Stimulated activated CD4-positive, alpha-beta T cell treated with anti-CD3 and anti-CD28 coated beads, Interleukin-15, amount 100 ng/mL, for 1 hour (primary cell): ENCODE measurements at regions not wholly inside any gene's neighbourhood (a gene's known extent, or its start where the extent isn't known, plus 50 kb on each side); places are given as distances from the start of the nearest gene placed in this dataset.

Source experiments
- DNase-seq, 2 donors: peaks; one replicate each; pipeline ENCODE4 v3.0.0-alpha.2; 2020; ENCODE audit warnings: low read depth in 1 of 2, low spot score in 1 of 2

GRCh38 chr5:165423697-165424299 lies 1918.4 kb downstream of the MAT2B start:
- DNase-seq = no peak

- DNase-seq = no peak
Measured at GRCh38 chr5:165425594-165425993, 1920.2 kb downstream of the MAT2B start.

GRCh38 chr5:165448753-165449152 lies 1943.3 kb downstream of the MAT2B start:
- no peak for DNase-seq

- no peak for DNase-seq
Measured at GRCh38 chr5:165457859-165458481, 1952.6 kb downstream of the MAT2B start.

GRCh38 chr5:165459232-165459631 lies 1953.8 kb downstream of the MAT2B start:
- DNase-seq = no peak

- DNase-seq = no peak
Measured at GRCh38 chr5:165460911-165461310, 1955.5 kb downstream of the MAT2B start.

- no peak for DNase-seq
Measured at GRCh38 chr5:165477546-165477945, 1972.1 kb downstream of the MAT2B start.

- no peak for DNase-seq
Measured at GRCh38 chr5:165495829-165496380, 1990.5 kb downstream of the MAT2B start.

GRCh38 chr5:165497707-165498106 lies 1992.3 kb downstream of the MAT2B start:
- DNase-seq = no peak

GRCh38 chr5:165502893-165503691 lies 1997.7 kb downstream of the MAT2B start:
- DNase-seq = no peak

GRCh38 chr5:165504674-165505073 lies 1999.3 kb downstream of the MAT2B start:
- DNase-seq = no peak

- DNase-seq = no peak
Measured at GRCh38 chr5:165508286-165508685, 2002.9 kb downstream of the MAT2B start.

- DNase-seq = no peak
Measured at GRCh38 chr5:165508861-165509260, 2003.4 kb downstream of the MAT2B start.

GRCh38 chr5:165521816-165522610 lies 2016.6 kb downstream of the MAT2B start:
- no peak for DNase-seq

GRCh38 chr5:165525271-165525670 lies 2019.9 kb downstream of the MAT2B start:
- DNase-seq = no peak

- DNase-seq = no peak
Measured at GRCh38 chr5:165526357-165526756, 2020.9 kb downstream of the MAT2B start.

- no peak for DNase-seq
Measured at GRCh38 chr5:165527577-165527976, 2022.2 kb downstream of the MAT2B start.

GRCh38 chr5:165538065-165538464 lies 2032.6 kb downstream of the MAT2B start:
- DNase-seq = no peak

GRCh38 chr5:165559645-165560044 lies 2054.2 kb downstream of the MAT2B start:
- no peak for DNase-seq

GRCh38 chr5:165560648-165561047 lies 2055.2 kb downstream of the MAT2B start:
- no peak for DNase-seq

- no peak for DNase-seq
Measured at GRCh38 chr5:165565911-165566310, 2060.5 kb downstream of the MAT2B start.
